Esophagus squamous epithelium (tissue), 4 donors: ENCODE measurements at regions not wholly inside any gene's neighbourhood (a gene's known extent, or its start where the extent isn't known, plus 50 kb on each side); places are given as distances from the start of the nearest gene placed in this dataset.

Source experiments
- CTCF ChIP-seq, 6 experiments: fragments of 450-650 bp in 4 of 6; fragments of 200-600 bp in 2 of 6; sonication (generic) in 2 of 6; IDR thresholded peaks; one replicate each; pipeline ENCODE4 v1.5.1; 2016 to 2019; ENCODE audit warnings: antibody characterized with exemption in 6 of 6, mild to moderate bottlenecking in 4 of 6, moderate library complexity in 4 of 6
- POLR2A ChIP-seq, 4 donors: fragments of 450-650 bp; IDR thresholded peaks; one replicate each; pipeline ENCODE4 v1.6.1; 2017; ENCODE audit warnings: antibody characterized with exemption in 4 of 4, mild to moderate bottlenecking in 4 of 4, moderate library complexity in 3 of 4

- no peak for TF ChIP-seq CTCF (IDR thresholded peaks at IDR 0.05)
- TF ChIP-seq POLR2A (IDR thresholded peaks at IDR 0.05): no peak
Observed at GRCh38 chr4:136121426-136121825, 1410.9 kb downstream of the PCDH18 start.
